Body of pancreas (tissue), 4 donors: ENCODE measurements at regions not wholly inside any gene's neighbourhood (a gene's known extent, or its start where the extent isn't known, plus 50 kb on each side); places are given as distances from the start of the nearest gene placed in this dataset.

ENCODE experiments used
- POLR2A ChIP-seq, 3 donors: fragments of 450-650 bp; IDR thresholded peaks; one replicate each; pipeline ENCODE4 v1.6.1; 2016; ENCODE audit warnings: antibody characterized with exemption in 3 of 3, mild to moderate bottlenecking in 2 of 3
- TF ChIP-seq, protein P1 (sequence below), 7 experiments: fragments of 450-650 bp in 4 of 7; fragments of 200-600 bp in 3 of 7; sonication (generic) in 3 of 7; IDR thresholded peaks; one replicate each; pipeline ENCODE4 v1.5.1; 2016 to 2019; ENCODE audit warnings: antibody characterized with exemption in 7 of 7

DNA sequence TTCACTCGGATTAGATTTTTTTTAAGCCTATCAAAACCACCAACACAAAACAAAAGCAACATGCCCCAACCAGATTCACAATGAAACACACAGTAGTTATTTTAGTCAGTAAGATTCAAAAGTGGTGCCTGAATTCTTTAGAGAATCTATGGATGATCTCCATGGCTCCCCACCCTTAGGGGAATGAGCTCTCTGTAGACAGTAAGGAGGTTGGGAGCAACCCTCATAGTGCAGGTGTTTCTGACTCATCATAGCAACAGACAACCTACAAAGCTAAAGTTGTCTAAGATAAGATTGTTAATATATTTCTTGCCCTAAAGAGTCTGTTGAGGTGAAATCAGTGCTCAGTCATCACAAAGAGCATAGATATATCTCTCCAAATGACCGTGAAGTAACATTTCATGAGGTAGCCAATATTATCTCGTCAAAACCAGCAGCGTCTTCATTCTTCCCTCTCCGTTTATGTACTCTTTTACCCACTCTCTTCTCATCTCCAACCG is 78.3 kb downstream of the ADAMTS1 start:
- TF ChIP-seq, protein P1, sequence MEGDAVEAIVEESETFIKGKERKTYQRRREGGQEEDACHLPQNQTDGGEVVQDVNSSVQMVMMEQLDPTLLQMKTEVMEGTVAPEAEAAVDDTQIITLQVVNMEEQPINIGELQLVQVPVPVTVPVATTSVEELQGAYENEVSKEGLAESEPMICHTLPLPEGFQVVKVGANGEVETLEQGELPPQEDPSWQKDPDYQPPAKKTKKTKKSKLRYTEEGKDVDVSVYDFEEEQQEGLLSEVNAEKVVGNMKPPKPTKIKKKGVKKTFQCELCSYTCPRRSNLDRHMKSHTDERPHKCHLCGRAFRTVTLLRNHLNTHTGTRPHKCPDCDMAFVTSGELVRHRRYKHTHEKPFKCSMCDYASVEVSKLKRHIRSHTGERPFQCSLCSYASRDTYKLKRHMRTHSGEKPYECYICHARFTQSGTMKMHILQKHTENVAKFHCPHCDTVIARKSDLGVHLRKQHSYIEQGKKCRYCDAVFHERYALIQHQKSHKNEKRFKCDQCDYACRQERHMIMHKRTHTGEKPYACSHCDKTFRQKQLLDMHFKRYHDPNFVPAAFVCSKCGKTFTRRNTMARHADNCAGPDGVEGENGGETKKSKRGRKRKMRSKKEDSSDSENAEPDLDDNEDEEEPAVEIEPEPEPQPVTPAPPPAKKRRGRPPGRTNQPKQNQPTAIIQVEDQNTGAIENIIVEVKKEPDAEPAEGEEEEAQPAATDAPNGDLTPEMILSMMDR (IDR thresholded peaks at IDR 0.05), result no peak
- TF ChIP-seq POLR2A (IDR thresholded peaks at IDR 0.05), result no peak
